CD8-positive, alpha-beta memory T cell (primary cell): ENCODE measurements at regions not wholly inside any gene's neighbourhood (a gene's known extent, or its start where the extent isn't known, plus 50 kb on each side); places are given as distances from the start of the nearest gene placed in this dataset.

Experiments used
- CTCF ChIA-PET: fragments of 350-600 bp; sonication (Branson Sonifier 250); formaldehyde crosslinking; loops from one replicate; lab custom pipeline; 2021; ENCODE audit warnings: antibody characterized with exemption; lab: Charles Lee
- POLR2A ChIA-PET: fragments of 350-600 bp; sonication (Branson Sonifier 250); formaldehyde crosslinking; loops from one replicate; lab custom pipeline; 2021; ENCODE audit warnings: antibody characterized with exemption; lab: Charles Lee
- DNase-seq, 5 donors: peaks; one replicate each; pipeline versions ENCODE4 v3.0.0 to v3.0.0-alpha.2; 2020 to 2022; ENCODE audit warnings: mixed read lengths in 1 of 5
- H3K27ac ChIP-seq: one replicate; pipeline ENCODE4 v1.7.0; 2013; ENCODE audit warnings: low read depth, mild to moderate bottlenecking, low read length, moderate library complexity
- H3K27me3 ChIP-seq: 2 replicates; pipeline ENCODE4 v1.7.0; 2013; ENCODE audit warnings: low read length, mild to moderate bottlenecking; ENCODE audit not compliant: insufficient read depth, poor library complexity, severe bottlenecking
- H3K36me3 ChIP-seq: 2 replicates; pipeline ENCODE4 v1.7.0; 2013; ENCODE audit warnings: mild to moderate bottlenecking, low read length, moderate library complexity; ENCODE audit not compliant: insufficient read depth
- H3K4me1 ChIP-seq: 2 replicates; pipeline ENCODE4 v1.7.0; 2013; ENCODE audit warnings: mild to moderate bottlenecking, low read length, moderate library complexity; ENCODE audit not compliant: insufficient read depth
- H3K4me3 ChIP-seq: 2 replicates; pipeline ENCODE4 v1.7.0; 2013; ENCODE audit warnings: mild to moderate bottlenecking, low read length
- H3K9me3 ChIP-seq: 2 replicates; pipeline ENCODE4 v1.7.0; 2013; ENCODE audit warnings: mild to moderate bottlenecking, low read length
- H3K27ac Mint-ChIP-seq, 8 donors: one replicate each; pipeline ENCODE4 v1.8.0; 2020 to 2021; ENCODE audit warnings: mixed read lengths in 8 of 8, mild to moderate bottlenecking in 6 of 8, inconsistent platforms in 3 of 8, moderate library complexity in 3 of 8
- H3K27me3 Mint-ChIP-seq, 2 donors: one replicate each; pipeline ENCODE4 v1.8.0; 2020 to 2021; ENCODE audit warnings: mixed read lengths in 2 of 2, mild to moderate bottlenecking in 1 of 2, moderate library complexity in 1 of 2
- H3K36me3 Mint-ChIP-seq, 3 donors: one replicate each; pipeline ENCODE4 v1.8.0; 2020 to 2021; ENCODE audit warnings: mixed read lengths in 3 of 3, inconsistent platforms in 1 of 3, mild to moderate bottlenecking in 1 of 3
- H3K4me1 Mint-ChIP-seq, 3 donors: one replicate each; pipeline ENCODE4 v1.8.0; 2020 to 2021; ENCODE audit warnings: mixed read lengths in 3 of 3, inconsistent platforms in 1 of 3, mild to moderate bottlenecking in 1 of 3
- H3K4me3 Mint-ChIP-seq, 7 donors: one replicate each; pipeline ENCODE4 v1.8.0; 2020 to 2021; ENCODE audit warnings: mixed read lengths in 7 of 7, mild to moderate bottlenecking in 6 of 7, moderate library complexity in 4 of 7, inconsistent platforms in 2 of 7
- H3K9me3 Mint-ChIP-seq, 5 donors: one replicate each; pipeline ENCODE4 v1.8.0; 2020 to 2022; ENCODE audit warnings: mixed read lengths in 5 of 5, mild to moderate bottlenecking in 3 of 5, moderate library complexity in 2 of 5, inconsistent platforms in 1 of 5

- Mint-ChIP-seq H3K36me3 (peaks cover 0 to 14% (median 0%) of the 10 kb centered on the region in 3 donors), H3K4me1 (no peaks in the 10 kb centered on the region), H3K4me3 (peak overlapping the region in 1 of 7 donors; percentile 44), H3K9me3 (peaks cover 42 to 72% (median 50%) of the 10 kb centered on the region in 5 donors), H3K27ac (no peak overlapping the region), H3K27me3 (no peaks in the 10 kb centered on the region)
- Histone ChIP-seq H3K27ac (no peak overlapping the region), H3K27me3 (no peaks in the 10 kb centered on the region), H3K4me3 (no peak overlapping the region), H3K4me1 (no peaks in the 10 kb centered on the region), H3K9me3 (no peaks in the 10 kb centered on the region), H3K36me3 (no peaks in the 10 kb centered on the region)
- ChIA-PET CTCF (no interaction called here), POLR2A (no interaction called here)
- no peak for DNase-seq
Measured at GRCh38 chr21:28371713-28372112, 621.0 kb downstream of the LTN1 start.

DNA sequence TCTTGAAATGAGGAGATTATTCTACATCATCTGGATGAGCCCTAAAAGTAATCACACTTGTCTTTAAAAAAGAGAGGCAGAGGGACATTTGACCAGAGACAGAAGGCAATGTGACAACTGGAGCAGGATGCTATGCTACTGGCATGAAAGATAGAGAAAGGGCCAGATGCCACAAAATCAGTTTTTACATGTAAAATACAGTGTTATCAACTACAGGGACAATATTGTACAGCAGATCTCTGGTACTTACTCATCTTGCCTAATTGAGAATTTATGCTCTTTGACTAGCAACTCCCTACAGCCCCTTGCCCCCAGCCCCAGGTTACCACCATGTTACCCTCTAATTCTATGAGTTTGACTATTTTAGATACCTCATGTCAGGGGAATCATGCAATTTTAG is 633.4 kb downstream of the LTN1 start:
- Histone ChIP-seq H3K27me3 (no peaks in the 10 kb centered on the region), H3K9me3 (no peaks in the 10 kb centered on the region), H3K27ac (no peak overlapping the region), H3K4me3 (no peak overlapping the region), H3K4me1 (no peaks in the 10 kb centered on the region), H3K36me3 (no peaks in the 10 kb centered on the region)
- Mint-ChIP-seq H3K36me3 (no peaks in the 10 kb centered on the region), H3K4me3 (no peak overlapping the region), H3K27ac (no peak overlapping the region), H3K9me3 (no peaks in the 10 kb centered on the region), H3K27me3 (no peaks in the 10 kb centered on the region), H3K4me1 (no peaks in the 10 kb centered on the region)
- no peak for DNase-seq
- CTCF ChIA-PET: no interaction called here
- POLR2A ChIA-PET: no interaction called here

- Mint-ChIP-seq H3K27ac (no peak overlapping the region), H3K27me3 (no peaks in the 10 kb centered on the region), H3K4me1 (no peaks in the 10 kb centered on the region), H3K36me3 (no peaks in the 10 kb centered on the region), H3K4me3 (no peak overlapping the region), H3K9me3 (no peaks in the 10 kb centered on the region)
- H3K27me3 ChIP-seq: no peaks in the 10 kb centered on the region
- H3K4me3 ChIP-seq: no peak overlapping the region
- no peak overlapping the region for H3K27ac ChIP-seq
- ChIA-PET CTCF (no interaction called here), POLR2A (no interaction called here)
- H3K4me1 ChIP-seq: no peaks in the 10 kb centered on the region
- H3K9me3 ChIP-seq: no peaks in the 10 kb centered on the region
- H3K36me3 ChIP-seq: no peaks in the 10 kb centered on the region
- DNase-seq: no peak
Measured at GRCh38 chr21:28358702-28359101, 634.0 kb downstream of the LTN1 start.

- ChIA-PET POLR2A (no interaction called here), CTCF (no interaction called here)
- no peaks in the 10 kb centered on the region for H3K27me3 Mint-ChIP-seq
- DNase-seq: no peak
- no peaks in the 10 kb centered on the region for H3K4me1 Mint-ChIP-seq
- H3K27ac Mint-ChIP-seq: no peak overlapping the region
- H3K27ac ChIP-seq: no peak overlapping the region
- no peaks in the 10 kb centered on the region for H3K4me1 ChIP-seq
- H3K4me3 Mint-ChIP-seq: no peak overlapping the region
- no peaks in the 10 kb centered on the region for H3K27me3 ChIP-seq
- no peak overlapping the region for H3K4me3 ChIP-seq
- H3K9me3 ChIP-seq: no peaks in the 10 kb centered on the region
- peaks cover 0 to 3% (median 0%) of the 10 kb centered on the region in 5 donors for H3K9me3 Mint-ChIP-seq
- no peaks in the 10 kb centered on the region for H3K36me3 ChIP-seq
- H3K36me3 Mint-ChIP-seq: no peaks in the 10 kb centered on the region
Measured at GRCh38 chr21:28358170-28358569, 634.5 kb downstream of the LTN1 start.

DNA sequence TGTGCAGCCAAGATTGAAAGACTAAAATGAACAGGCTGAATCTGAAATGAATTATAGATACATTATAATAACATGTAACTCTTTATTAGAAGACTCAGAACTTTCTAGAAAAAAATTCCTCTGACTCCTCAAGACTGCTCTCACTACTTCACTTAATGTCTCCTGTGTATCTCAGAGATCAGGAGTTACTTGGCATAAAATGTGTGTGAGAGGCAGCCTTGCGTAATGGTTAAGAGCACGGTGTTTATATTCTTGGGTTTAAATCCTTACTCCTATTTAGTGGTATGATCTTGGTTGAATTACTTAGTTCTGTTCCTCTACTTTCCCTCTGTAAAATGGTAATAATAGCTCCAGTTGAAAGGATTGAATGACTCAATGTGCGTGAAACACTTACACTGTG is 634.9 kb downstream of the LTN1 start:
- no peaks in the 10 kb centered on the region for H3K36me3 ChIP-seq
- no peak overlapping the region for H3K4me3 Mint-ChIP-seq
- POLR2A ChIA-PET: no interaction called here
- no peaks in the 10 kb centered on the region for H3K4me1 ChIP-seq
- CTCF ChIA-PET: no interaction called here
- H3K9me3 Mint-ChIP-seq: peaks cover 0 to 3% (median 0%) of the 10 kb centered on the region in 5 donors
- H3K9me3 ChIP-seq: no peaks in the 10 kb centered on the region
- no peaks in the 10 kb centered on the region for H3K27me3 ChIP-seq
- H3K27ac ChIP-seq: no peak overlapping the region
- no peak overlapping the region for H3K4me3 ChIP-seq
- no peak for DNase-seq
- no peaks in the 10 kb centered on the region for H3K27me3 Mint-ChIP-seq
- H3K36me3 Mint-ChIP-seq: no peaks in the 10 kb centered on the region
- no peak overlapping the region for H3K27ac Mint-ChIP-seq
- no peaks in the 10 kb centered on the region for H3K4me1 Mint-ChIP-seq

- H3K9me3 ChIP-seq: no peaks in the 10 kb centered on the region
- H3K4me3 ChIP-seq: no peak overlapping the region
- ChIA-PET POLR2A (no interaction called here), CTCF (no interaction called here)
- Mint-ChIP-seq H3K27me3 (peaks cover 0 to 2% of the 10 kb centered on the region in 2 donors), H3K4me1 (no peaks in the 10 kb centered on the region), H3K4me3 (no peak overlapping the region), H3K27ac (no peak overlapping the region), H3K9me3 (peaks cover 0 to 3% (median 0%) of the 10 kb centered on the region in 5 donors), H3K36me3 (no peaks in the 10 kb centered on the region)
- H3K36me3 ChIP-seq: no peaks in the 10 kb centered on the region
- H3K4me1 ChIP-seq: no peaks in the 10 kb centered on the region
- no peaks in the 10 kb centered on the region for H3K27me3 ChIP-seq
- no peak overlapping the region for H3K27ac ChIP-seq
- DNase-seq: no peak
Measured at GRCh38 chr21:28356422-28356821, 636.3 kb downstream of the LTN1 start.

DNA sequence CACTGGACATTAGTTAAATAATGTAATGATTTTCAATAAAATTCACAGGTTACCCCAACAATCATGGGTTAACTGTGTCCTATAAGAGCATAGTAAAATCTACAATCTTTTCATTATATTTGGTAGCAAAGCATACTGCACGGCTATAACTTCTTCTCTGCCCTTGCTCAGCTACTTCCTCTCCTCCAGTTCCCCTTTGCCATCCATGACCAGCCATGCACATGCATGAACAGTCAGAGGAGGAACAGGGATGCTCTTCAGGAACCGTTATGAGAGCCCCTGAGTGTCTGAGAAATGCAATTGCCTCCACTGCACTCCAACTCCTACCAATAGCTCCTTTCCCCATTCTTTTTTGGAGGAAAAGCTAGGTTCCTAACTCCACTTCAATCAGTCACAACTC is 646.7 kb downstream of the LTN1 start:
- Mint-ChIP-seq H3K27me3 (no peaks in the 10 kb centered on the region), H3K9me3 (no peaks in the 10 kb centered on the region), H3K27ac (no peak overlapping the region), H3K4me3 (no peak overlapping the region), H3K4me1 (no peaks in the 10 kb centered on the region), H3K36me3 (peaks cover 0 to 2% (median 0%) of the 10 kb centered on the region in 3 donors)
- ChIA-PET CTCF (no interaction called here), POLR2A (no interaction called here)
- H3K4me3 ChIP-seq: no peak overlapping the region
- no peaks in the 10 kb centered on the region for H3K9me3 ChIP-seq
- no peak overlapping the region for H3K27ac ChIP-seq
- H3K4me1 ChIP-seq: no peaks in the 10 kb centered on the region
- H3K27me3 ChIP-seq: no peaks in the 10 kb centered on the region
- H3K36me3 ChIP-seq: no peaks in the 10 kb centered on the region
- DNase-seq: no peak

- H3K9me3 Mint-ChIP-seq: no peaks in the 10 kb centered on the region
- no peaks in the 10 kb centered on the region for H3K4me1 ChIP-seq
- no peaks in the 10 kb centered on the region for H3K27me3 Mint-ChIP-seq
- peaks cover 0 to 2% (median 0%) of the 10 kb centered on the region in 3 donors for H3K36me3 Mint-ChIP-seq
- POLR2A ChIA-PET: no interaction called here
- H3K9me3 ChIP-seq: no peaks in the 10 kb centered on the region
- no peak overlapping the region for H3K4me3 ChIP-seq
- no peak overlapping the region for H3K4me3 Mint-ChIP-seq
- no peak overlapping the region for H3K27ac Mint-ChIP-seq
- H3K27me3 ChIP-seq: no peaks in the 10 kb centered on the region
- no peak overlapping the region for H3K27ac ChIP-seq
- H3K4me1 Mint-ChIP-seq: no peaks in the 10 kb centered on the region
- no peak for DNase-seq
- no peaks in the 10 kb centered on the region for H3K36me3 ChIP-seq
- CTCF ChIA-PET: no interaction called here
Measured at GRCh38 chr21:28344985-28345384, 647.7 kb downstream of the LTN1 start.
